HG03565 (cell line): ENCODE measurements at regions not wholly inside any gene's neighbourhood (a gene's known extent, or its start where the extent isn't known, plus 50 kb on each side); places are given as distances from the start of the nearest gene placed in this dataset.

Experiments
- ATAC-seq: cut with Tn5 transposase; IDR thresholded peaks from one replicate; pipeline ENCODE4 v1.9.1; 2021; ENCODE audit warnings: mild to moderate bottlenecking, moderate library complexity; ENCODE audit not compliant: unreplicated experiment

GRCh38 chr2:2856723-2857415 lies 520.7 kb downstream of the EIPR1 start:
- no peak for ATAC-seq

GRCh38 chr2:2855297-2855696 lies 522.3 kb downstream of the EIPR1 start:
- ATAC-seq = no peak

GRCh38 chr2:2853346-2853745 lies 522.3 kb upstream of the MYT1L start:
- no peak for ATAC-seq

GRCh38 chr2:2851806-2852777 lies 521.0 kb upstream of the MYT1L start:
- no peak for ATAC-seq

- ATAC-seq = no peak
Measured at GRCh38 chr2:2851316-2851715, 520.2 kb upstream of the MYT1L start.

GRCh38 chr2:2850859-2851258 lies 519.8 kb upstream of the MYT1L start:
- ATAC-seq = no peak

- no peak for ATAC-seq
Measured at GRCh38 chr2:2850218-2850755, 519.2 kb upstream of the MYT1L start.

- no peak for ATAC-seq
Measured at GRCh38 chr2:2849464-2850217, 518.6 kb upstream of the MYT1L start.

GRCh38 chr2:2848621-2849333 lies 517.7 kb upstream of the MYT1L start:
- no peak for ATAC-seq

GRCh38 chr2:2848198-2848597 lies 517.1 kb upstream of the MYT1L start:
- ATAC-seq = no peak

GRCh38 chr2:2847209-2847676 lies 516.2 kb upstream of the MYT1L start:
- no peak for ATAC-seq

GRCh38 chr2:2846332-2847208 lies 515.5 kb upstream of the MYT1L start:
- no peak for ATAC-seq

- no peak for ATAC-seq
Measured at GRCh38 chr2:2845806-2846315, 514.8 kb upstream of the MYT1L start.

GRCh38 chr2:2845267-2845666 lies 514.2 kb upstream of the MYT1L start:
- no peak for ATAC-seq

- no peak for ATAC-seq
Measured at GRCh38 chr2:2843969-2844548, 513.0 kb upstream of the MYT1L start.

- ATAC-seq = no peak
Measured at GRCh38 chr2:2842466-2842865, 511.4 kb upstream of the MYT1L start.

- no peak for ATAC-seq
Measured at GRCh38 chr2:2840681-2841300, 509.7 kb upstream of the MYT1L start.

- ATAC-seq = no peak
Measured at GRCh38 chr2:2839782-2840531, 508.9 kb upstream of the MYT1L start.
